ENCODE measurements at regions not wholly inside any gene's neighbourhood (a gene's known extent, or its start where the extent isn't known, plus 50 kb on each side); places are given as distances from the start of the nearest gene placed in this dataset.

- H3K9ac ChIP-seq (ENCODE audit: low read length) = no peak overlapping the region
- peaks cover 41% of the 10 kb centered on the region for H3K4me1 ChIP-seq (ENCODE audit: control insufficient read depth, low read depth, low read length)
- peak overlapping the region; percentile 4 for H3K4me3 ChIP-seq (ENCODE audit: low read length)
- peak overlapping the region; percentile 65 for H3K27ac ChIP-seq (ENCODE audit: low read length)
- no peaks in the 10 kb centered on the region for H3K36me3 ChIP-seq (ENCODE audit: control insufficient read depth, low read depth, low read length)
- no peaks in the 10 kb centered on the region for H3K27me3 ChIP-seq (ENCODE audit: control insufficient read depth, insufficient read depth, low read length)
- H3K9me3 ChIP-seq (ENCODE audit: control insufficient read depth, low read depth, low read length) = no peaks in the 10 kb centered on the region
These were observed 139.7 kb downstream of the TUSC7 start for GRCh38 chr3:116849261-116849688.

DNA sequence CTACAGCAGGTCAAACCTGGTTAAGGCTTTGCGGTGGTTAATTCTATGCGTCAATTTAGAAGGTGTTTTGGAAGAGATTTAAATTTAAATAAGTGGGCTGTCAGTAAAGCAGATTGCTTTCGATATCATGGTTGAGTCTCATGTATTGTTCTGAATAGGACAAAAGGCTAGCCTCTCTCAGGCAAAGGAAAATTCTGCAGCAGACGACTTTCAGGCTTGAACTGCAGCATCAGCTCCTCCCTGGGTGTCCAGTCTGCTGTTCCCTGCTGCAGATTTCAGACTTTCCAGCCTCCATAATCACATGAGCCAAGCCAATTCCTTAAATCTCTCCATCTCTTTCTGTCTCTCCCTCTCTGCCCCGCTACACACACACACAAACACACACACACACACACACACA, 143.2 kb downstream of the TUSC7 start:
- no peak overlapping the region for H3K27ac ChIP-seq (ENCODE audit: low read length)
- no peak overlapping the region for H3K4me3 ChIP-seq (ENCODE audit: low read length)
- no peaks in the 10 kb centered on the region for H3K9me3 ChIP-seq (ENCODE audit: control insufficient read depth, low read depth, low read length)
- no peaks in the 10 kb centered on the region for H3K36me3 ChIP-seq (ENCODE audit: control insufficient read depth, low read depth, low read length)
- peaks cover 35% of the 10 kb centered on the region for H3K4me1 ChIP-seq (ENCODE audit: control insufficient read depth, low read depth, low read length)
- H3K27me3 ChIP-seq (ENCODE audit: control insufficient read depth, insufficient read depth, low read length) = no peaks in the 10 kb centered on the region
- no peak overlapping the region for H3K9ac ChIP-seq (ENCODE audit: low read length)

DNA sequence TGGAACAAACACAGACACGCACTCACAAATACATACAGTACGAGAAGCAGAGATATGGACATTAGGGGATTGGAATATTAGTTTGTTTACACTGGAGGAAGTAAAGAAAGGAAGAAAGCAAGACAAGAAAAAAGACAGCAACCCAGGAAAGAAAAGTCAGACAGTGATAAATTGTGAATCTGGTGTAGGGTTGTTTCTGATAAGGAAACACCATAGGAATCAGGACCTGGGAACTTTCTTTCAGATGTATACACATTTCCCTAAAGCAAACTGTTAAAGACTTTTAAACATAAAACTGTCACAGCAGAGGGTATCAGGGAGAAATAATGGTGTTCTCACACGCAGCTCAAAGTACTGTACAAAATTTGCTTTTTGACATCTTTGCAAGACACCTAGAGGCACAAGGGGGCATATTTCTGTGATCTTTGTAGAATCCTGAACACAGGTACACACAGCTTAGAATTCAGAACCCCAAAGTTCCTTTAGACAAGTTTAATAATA, 153.7 kb downstream of the TUSC7 start:
- Histone ChIP-seq H3K36me3 (ENCODE audit: control insufficient read depth, low read depth, low read length) (no peaks in the 10 kb centered on the region), H3K27me3 (ENCODE audit: control insufficient read depth, insufficient read depth, low read length) (no peaks in the 10 kb centered on the region), H3K4me3 (ENCODE audit: low read length) (peak overlapping the region; percentile 63), H3K27ac (ENCODE audit: low read length) (no peak overlapping the region), H3K9ac (ENCODE audit: low read length) (peak overlapping the region; percentile 3), H3K4me1 (ENCODE audit: control insufficient read depth, low read depth, low read length) (peaks cover 28% of the 10 kb centered on the region), H3K9me3 (ENCODE audit: control insufficient read depth, low read depth, low read length) (no peaks in the 10 kb centered on the region)

DNA sequence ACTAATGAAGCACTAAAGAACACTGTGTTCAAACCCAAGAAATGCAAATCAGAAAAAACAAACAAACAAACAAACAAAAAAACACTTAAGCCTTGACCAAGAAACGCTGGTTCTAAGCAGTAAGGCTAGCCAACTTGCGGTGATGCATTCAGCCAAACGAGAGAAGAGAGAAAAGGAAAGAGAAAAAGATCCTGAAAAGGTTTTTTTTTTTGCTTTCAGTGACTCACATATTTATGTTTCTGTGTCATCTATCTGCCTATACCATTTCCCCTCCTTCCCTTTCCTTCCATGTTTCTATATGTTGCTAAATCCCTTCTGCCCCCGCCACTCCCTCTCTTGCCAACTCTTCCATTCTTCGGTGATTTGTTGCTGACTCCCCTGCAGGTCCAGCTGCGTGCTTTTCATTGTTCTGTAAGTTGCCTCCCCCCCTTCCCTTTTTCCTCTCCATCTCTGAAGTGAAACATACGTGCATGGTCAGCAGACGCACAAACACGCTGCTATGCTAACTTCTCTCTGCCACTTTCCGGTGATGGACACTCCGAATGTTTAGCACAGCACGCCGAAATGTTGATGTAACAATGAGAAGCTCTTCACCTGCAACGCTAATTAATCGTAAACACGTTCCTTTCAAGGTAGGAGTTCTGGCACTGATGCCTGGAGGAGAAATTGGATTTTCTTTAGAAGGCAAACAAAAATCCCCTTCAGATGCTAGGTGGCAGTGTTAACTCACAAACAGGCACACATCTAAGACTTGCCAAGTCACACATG, 154.4 kb downstream of the TUSC7 start:
- Histone ChIP-seq H3K36me3 (ENCODE audit: control insufficient read depth, low read depth, low read length) (no peaks in the 10 kb centered on the region), H3K4me1 (ENCODE audit: control insufficient read depth, low read depth, low read length) (peaks cover 28% of the 10 kb centered on the region), H3K9me3 (ENCODE audit: control insufficient read depth, low read depth, low read length) (no peaks in the 10 kb centered on the region), H3K4me3 (ENCODE audit: low read length) (peak overlapping the region; percentile 63), H3K27me3 (ENCODE audit: control insufficient read depth, insufficient read depth, low read length) (no peaks in the 10 kb centered on the region), H3K9ac (ENCODE audit: low read length) (peak overlapping the region; percentile 3), H3K27ac (ENCODE audit: low read length) (no peak overlapping the region)

DNA sequence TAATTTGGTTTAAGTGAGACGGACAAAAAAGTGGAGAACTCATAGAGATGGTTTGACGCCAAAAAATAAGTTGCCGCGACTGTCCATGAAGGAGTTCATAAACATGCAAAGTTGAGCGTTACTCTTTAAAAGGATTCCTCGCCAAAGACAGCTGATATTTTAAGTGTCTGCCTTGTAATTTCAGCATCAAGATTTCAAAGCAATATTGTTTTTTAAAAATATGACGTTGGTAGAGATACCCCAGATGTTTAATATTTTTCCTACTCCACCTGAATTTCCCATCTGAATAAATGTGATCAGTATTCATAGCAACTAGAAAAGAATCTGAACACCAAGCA, 155.0 kb downstream of the TUSC7 start:
- Histone ChIP-seq H3K9ac (ENCODE audit: low read length) (no peak overlapping the region), H3K4me3 (ENCODE audit: low read length) (peak overlapping the region; percentile 63)

GRCh38 chr3:116870379-116870778, 160.8 kb downstream of the TUSC7 start:
- Histone ChIP-seq H3K27ac (ENCODE audit: low read length) (no peak overlapping the region), H3K36me3 (ENCODE audit: control insufficient read depth, low read depth, low read length) (no peaks in the 10 kb centered on the region), H3K9me3 (ENCODE audit: control insufficient read depth, low read depth, low read length) (no peaks in the 10 kb centered on the region), H3K9ac (ENCODE audit: low read length) (no peak overlapping the region), H3K4me1 (ENCODE audit: control insufficient read depth, low read depth, low read length) (no peaks in the 10 kb centered on the region), H3K4me3 (ENCODE audit: low read length) (no peak overlapping the region), H3K27me3 (ENCODE audit: control insufficient read depth, insufficient read depth, low read length) (no peaks in the 10 kb centered on the region)

More for the DNA sequence above, 155.0 kb downstream of the TUSC7 start:
- Histone ChIP-seq H3K9me3 (ENCODE audit: control insufficient read depth, low read depth, low read length) (no peaks in the 10 kb centered on the region), H3K27ac (ENCODE audit: low read length) (no peak overlapping the region), H3K36me3 (ENCODE audit: control insufficient read depth, low read depth, low read length) (no peaks in the 10 kb centered on the region), H3K4me1 (ENCODE audit: control insufficient read depth, low read depth, low read length) (peaks cover 28% of the 10 kb centered on the region), H3K27me3 (ENCODE audit: control insufficient read depth, insufficient read depth, low read length) (no peaks in the 10 kb centered on the region)

- H3K36me3 ChIP-seq (ENCODE audit: control insufficient read depth, low read depth, low read length) = no peaks in the 10 kb centered on the region
- no peak overlapping the region for H3K27ac ChIP-seq (ENCODE audit: low read length)
- no peaks in the 10 kb centered on the region for H3K4me1 ChIP-seq (ENCODE audit: control insufficient read depth, low read depth, low read length)
- no peaks in the 10 kb centered on the region for H3K9me3 ChIP-seq (ENCODE audit: control insufficient read depth, low read depth, low read length)
- no peak overlapping the region for H3K9ac ChIP-seq (ENCODE audit: low read length)
- no peaks in the 10 kb centered on the region for H3K27me3 ChIP-seq (ENCODE audit: control insufficient read depth, insufficient read depth, low read length)
- no peak overlapping the region for H3K4me3 ChIP-seq (ENCODE audit: low read length)
These were observed 162.3 kb downstream of the TUSC7 start for GRCh38 chr3:116871905-116872304.

DNA sequence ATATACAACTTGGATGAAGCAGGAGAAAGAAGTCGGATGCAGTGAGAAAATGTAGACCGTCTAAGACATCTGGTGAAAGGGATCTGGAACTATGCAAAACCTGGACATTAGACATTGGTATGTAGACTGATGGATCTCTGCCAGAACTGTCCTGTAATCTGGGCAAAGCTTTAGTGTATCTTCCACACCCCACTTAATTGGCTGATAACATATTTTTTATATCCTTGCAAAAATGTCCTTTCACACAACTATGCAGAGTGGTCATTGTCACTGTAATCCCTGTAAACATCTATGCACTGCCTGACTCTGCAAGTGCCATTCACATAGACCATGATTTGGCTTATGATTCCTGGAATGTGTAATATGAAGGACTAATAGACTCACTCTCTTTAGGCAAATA, 163.1 kb downstream of the TUSC7 start:
- no peaks in the 10 kb centered on the region for H3K36me3 ChIP-seq (ENCODE audit: control insufficient read depth, low read depth, low read length)
- no peak overlapping the region for H3K27ac ChIP-seq (ENCODE audit: low read length)
- no peaks in the 10 kb centered on the region for H3K27me3 ChIP-seq (ENCODE audit: control insufficient read depth, insufficient read depth, low read length)
- H3K9ac ChIP-seq (ENCODE audit: low read length) = no peak overlapping the region
- no peaks in the 10 kb centered on the region for H3K9me3 ChIP-seq (ENCODE audit: control insufficient read depth, low read depth, low read length)
- H3K4me3 ChIP-seq (ENCODE audit: low read length) = no peak overlapping the region
- no peaks in the 10 kb centered on the region for H3K4me1 ChIP-seq (ENCODE audit: control insufficient read depth, low read depth, low read length)

DNA sequence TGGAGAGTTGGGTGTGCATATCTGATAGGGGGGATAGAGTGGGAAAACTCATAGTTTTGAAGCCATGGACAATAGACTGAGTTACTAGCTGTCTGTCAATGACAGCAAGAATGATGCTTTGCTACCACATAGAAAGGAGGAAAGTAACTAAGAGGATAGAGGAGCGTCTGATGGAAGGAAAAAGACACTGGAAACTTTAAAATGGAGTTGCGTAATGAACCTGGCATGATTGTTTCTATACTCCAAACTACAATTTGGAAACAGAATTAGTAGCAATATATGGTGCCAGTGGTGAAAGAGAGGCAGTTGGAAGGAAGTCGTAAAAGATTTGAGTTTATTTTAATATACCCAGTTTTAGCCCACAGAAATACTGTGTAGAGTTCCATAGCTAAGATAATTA, 163.6 kb downstream of the TUSC7 start:
- H3K27ac ChIP-seq (ENCODE audit: low read length) = no peak overlapping the region
- H3K4me3 ChIP-seq (ENCODE audit: low read length) = no peak overlapping the region

DNA sequence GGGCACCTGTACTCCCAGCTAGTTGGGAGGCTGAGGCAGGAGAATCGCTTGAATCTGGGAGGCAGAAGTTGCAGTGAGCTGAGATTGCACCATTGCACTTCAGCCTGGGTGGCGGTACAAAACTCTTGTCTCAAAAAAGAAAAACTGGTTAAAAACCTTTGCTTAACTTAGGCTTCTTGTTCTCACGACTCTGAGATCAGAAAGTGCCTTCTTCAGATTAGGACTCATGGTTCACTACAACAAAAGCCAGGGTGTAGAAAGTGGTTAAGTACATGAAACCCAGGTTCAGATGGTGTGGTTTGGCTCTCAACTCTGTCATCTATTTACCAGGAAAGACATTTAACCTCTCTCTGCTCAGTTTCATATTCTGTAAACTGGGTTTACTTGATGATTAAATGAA, 168.4 kb downstream of the TUSC7 start:
- Histone ChIP-seq H3K9me3 (ENCODE audit: control insufficient read depth, low read depth, low read length) (no peaks in the 10 kb centered on the region), H3K4me3 (ENCODE audit: low read length) (no peak overlapping the region), H3K27ac (ENCODE audit: low read length) (no peak overlapping the region), H3K4me1 (ENCODE audit: control insufficient read depth, low read depth, low read length) (no peaks in the 10 kb centered on the region), H3K36me3 (ENCODE audit: control insufficient read depth, low read depth, low read length) (no peaks in the 10 kb centered on the region), H3K27me3 (ENCODE audit: control insufficient read depth, insufficient read depth, low read length) (no peaks in the 10 kb centered on the region), H3K9ac (ENCODE audit: low read length) (no peak overlapping the region)

More for the DNA sequence above, 163.6 kb downstream of the TUSC7 start:
- Histone ChIP-seq H3K27me3 (ENCODE audit: control insufficient read depth, insufficient read depth, low read length) (no peaks in the 10 kb centered on the region), H3K36me3 (ENCODE audit: control insufficient read depth, low read depth, low read length) (no peaks in the 10 kb centered on the region), H3K4me1 (ENCODE audit: control insufficient read depth, low read depth, low read length) (no peaks in the 10 kb centered on the region), H3K9ac (ENCODE audit: low read length) (no peak overlapping the region), H3K9me3 (ENCODE audit: control insufficient read depth, low read depth, low read length) (no peaks in the 10 kb centered on the region)

GRCh38 chr3:116886202-116886893, 176.8 kb downstream of the TUSC7 start:
- Histone ChIP-seq H3K9ac (ENCODE audit: low read length) (no peak overlapping the region), H3K4me1 (ENCODE audit: control insufficient read depth, low read depth, low read length) (no peaks in the 10 kb centered on the region), H3K4me3 (ENCODE audit: low read length) (no peak overlapping the region), H3K27me3 (ENCODE audit: control insufficient read depth, insufficient read depth, low read length) (no peaks in the 10 kb centered on the region), H3K36me3 (ENCODE audit: control insufficient read depth, low read depth, low read length) (no peaks in the 10 kb centered on the region), H3K27ac (ENCODE audit: low read length) (no peak overlapping the region), H3K9me3 (ENCODE audit: control insufficient read depth, low read depth, low read length) (no peaks in the 10 kb centered on the region)

DNA sequence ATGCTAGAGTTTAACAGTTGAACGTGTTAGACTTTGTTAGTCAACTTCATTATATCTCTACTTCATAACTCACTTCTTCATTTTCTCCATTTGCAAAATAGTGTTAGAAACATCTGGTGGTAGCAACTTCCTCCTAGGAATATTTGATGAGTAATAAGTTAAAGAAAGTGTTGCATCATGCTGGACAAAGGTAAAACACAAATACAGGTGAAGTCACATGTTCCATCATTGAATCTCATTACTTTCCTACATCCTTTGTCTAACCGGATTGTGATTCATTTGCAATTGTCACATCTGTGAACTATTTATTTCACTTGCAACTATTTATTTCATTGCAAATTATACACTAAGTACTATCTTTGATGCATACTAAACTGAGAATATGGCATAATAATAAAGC, 186.5 kb downstream of the TUSC7 start:
- no peak overlapping the region for H3K4me3 ChIP-seq (ENCODE audit: low read length)
- no peak overlapping the region for H3K9ac ChIP-seq (ENCODE audit: low read length)
- H3K9me3 ChIP-seq (ENCODE audit: control insufficient read depth, low read depth, low read length) = no peaks in the 10 kb centered on the region
- H3K27ac ChIP-seq (ENCODE audit: low read length) = no peak overlapping the region
- H3K4me1 ChIP-seq (ENCODE audit: control insufficient read depth, low read depth, low read length) = no peaks in the 10 kb centered on the region
- H3K27me3 ChIP-seq (ENCODE audit: control insufficient read depth, insufficient read depth, low read length) = no peaks in the 10 kb centered on the region
- no peaks in the 10 kb centered on the region for H3K36me3 ChIP-seq (ENCODE audit: control insufficient read depth, low read depth, low read length)

All from iPS-18a (cell line).